Right atrium auricular region (tissue), 2 donors: ENCODE measurements at regions not wholly inside any gene's neighbourhood (a gene's known extent, or its start where the extent isn't known, plus 50 kb on each side); places are given as distances from the start of the nearest gene placed in this dataset.

ENCODE experiments used
- DNase-seq: peaks from one replicate; pipeline ENCODE4 v3.0.0-alpha.2; 2019; ENCODE audit warnings: low spot score
- H3K27ac ChIP-seq, 2 donors: fragments of 200-600 bp; sonication (generic); 1 replicate in 1 of 2; 2 replicates in 1 of 2; pipeline ENCODE4 v1.5.1; 2016 to 2019
- H3K27me3 ChIP-seq, 2 donors: fragments of 200-600 bp; sonication (generic); one replicate each; pipeline versions ENCODE4 v1.5.1 to v1.6.0; 2017 to 2019
- H3K36me3 ChIP-seq: fragments of 200-600 bp; sonication (generic); one replicate; pipeline ENCODE4 v1.5.1; 2016
- H3K4me1 ChIP-seq, 2 donors: fragments of 200-600 bp; sonication (generic); one replicate each; pipeline versions ENCODE4 v1.5.1 to v1.6.0; 2017 to 2019
- H3K4me3 ChIP-seq, 2 donors: fragments of 200-600 bp; sonication (generic); 1 replicate in 1 of 2; 2 replicates in 1 of 2; pipeline ENCODE4 v1.5.1; 2017 to 2019; ENCODE audit warnings: mild to moderate bottlenecking in 1 of 2, moderate library complexity in 1 of 2
- H3K9me3 ChIP-seq, 2 donors: fragments of 200-600 bp; sonication (generic); one replicate each; pipeline ENCODE4 v1.5.1; 2019
- TF ChIP-seq, protein P1 (sequence below), 2 donors: fragments of 200-600 bp; sonication (generic); IDR thresholded peaks; one replicate each; pipeline ENCODE4 v1.5.1; 2019; ENCODE audit warnings: antibody characterized with exemption in 2 of 2

DNA sequence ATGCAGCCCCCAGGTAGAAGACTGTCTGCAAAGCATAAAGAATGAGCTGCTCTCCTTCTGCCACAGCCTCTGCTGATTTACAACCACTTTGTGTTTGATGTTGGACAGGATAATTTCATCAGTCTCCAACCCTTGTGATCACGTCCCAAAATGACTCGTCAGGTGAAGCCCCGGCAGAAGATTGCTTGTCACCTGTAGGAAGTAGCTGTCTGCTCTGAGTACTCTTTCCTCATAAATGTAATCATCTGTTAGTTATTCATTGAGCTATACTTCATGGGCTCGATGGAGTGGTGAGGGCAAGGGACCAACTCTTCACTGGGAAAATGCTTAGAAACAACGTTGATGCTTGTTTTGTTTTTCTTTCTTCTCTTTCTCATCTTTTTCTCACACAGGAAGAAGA, 290.9 kb upstream of the SP8 start:
- Histone ChIP-seq H3K27ac (no peak overlapping the region), H3K4me1 (no peaks in the 10 kb centered on the region), H3K9me3 (no peaks in the 10 kb centered on the region), H3K4me3 (no peak overlapping the region), H3K36me3 (no peaks in the 10 kb centered on the region), H3K27me3 (no peaks in the 10 kb centered on the region)
- DNase-seq: no peak
- TF ChIP-seq, protein P1, sequence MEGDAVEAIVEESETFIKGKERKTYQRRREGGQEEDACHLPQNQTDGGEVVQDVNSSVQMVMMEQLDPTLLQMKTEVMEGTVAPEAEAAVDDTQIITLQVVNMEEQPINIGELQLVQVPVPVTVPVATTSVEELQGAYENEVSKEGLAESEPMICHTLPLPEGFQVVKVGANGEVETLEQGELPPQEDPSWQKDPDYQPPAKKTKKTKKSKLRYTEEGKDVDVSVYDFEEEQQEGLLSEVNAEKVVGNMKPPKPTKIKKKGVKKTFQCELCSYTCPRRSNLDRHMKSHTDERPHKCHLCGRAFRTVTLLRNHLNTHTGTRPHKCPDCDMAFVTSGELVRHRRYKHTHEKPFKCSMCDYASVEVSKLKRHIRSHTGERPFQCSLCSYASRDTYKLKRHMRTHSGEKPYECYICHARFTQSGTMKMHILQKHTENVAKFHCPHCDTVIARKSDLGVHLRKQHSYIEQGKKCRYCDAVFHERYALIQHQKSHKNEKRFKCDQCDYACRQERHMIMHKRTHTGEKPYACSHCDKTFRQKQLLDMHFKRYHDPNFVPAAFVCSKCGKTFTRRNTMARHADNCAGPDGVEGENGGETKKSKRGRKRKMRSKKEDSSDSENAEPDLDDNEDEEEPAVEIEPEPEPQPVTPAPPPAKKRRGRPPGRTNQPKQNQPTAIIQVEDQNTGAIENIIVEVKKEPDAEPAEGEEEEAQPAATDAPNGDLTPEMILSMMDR (IDR thresholded peaks at IDR 0.05): no peak

DNA sequence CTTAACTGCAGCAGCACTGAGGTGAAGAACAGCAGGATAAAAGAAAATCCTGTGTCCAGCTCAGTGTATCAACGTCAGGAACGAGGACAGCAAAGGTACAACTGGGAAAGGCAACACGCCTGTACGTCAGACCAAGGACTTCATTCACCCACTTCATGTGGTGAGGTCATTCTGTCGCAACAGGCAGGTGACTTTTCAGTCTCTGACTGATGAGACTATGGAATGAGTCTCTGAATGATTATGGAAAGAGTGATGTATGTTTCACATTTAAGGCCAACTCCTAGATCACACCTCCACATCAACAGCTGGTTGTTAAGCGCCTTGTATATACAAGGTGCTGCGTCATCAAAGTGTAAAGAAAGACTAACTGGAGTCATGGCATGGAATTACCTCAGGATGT, 297.6 kb upstream of the SP8 start:
- no peak overlapping the region for H3K27ac ChIP-seq
- no peak for DNase-seq
- TF ChIP-seq, protein P1 (IDR thresholded peaks at IDR 0.05): no peak

DNA sequence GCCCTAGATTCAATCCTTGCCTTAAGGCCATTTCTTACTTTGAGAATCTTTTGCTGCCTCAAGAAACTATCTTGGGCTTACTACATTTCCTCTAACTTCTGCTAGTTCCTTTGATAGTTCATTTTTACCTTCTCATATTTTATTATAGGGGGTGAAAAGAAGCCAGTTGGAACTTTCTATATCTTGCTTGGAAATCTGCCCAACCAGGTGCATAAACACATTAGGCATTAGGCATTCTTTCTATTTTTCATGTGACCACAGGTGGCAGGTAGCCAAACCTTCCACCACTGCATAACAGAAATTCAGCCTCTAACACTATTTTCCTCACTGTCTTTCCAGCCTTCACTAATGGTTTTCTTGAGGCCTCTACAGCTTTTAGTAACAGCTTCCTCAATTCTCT, 300.0 kb upstream of the SP8 start:
- no peak overlapping the region for H3K27ac ChIP-seq
- H3K9me3 ChIP-seq: no peaks in the 10 kb centered on the region
- TF ChIP-seq, protein P1 (IDR thresholded peaks at IDR 0.05): no peak
- no peaks in the 10 kb centered on the region for H3K4me1 ChIP-seq
- H3K4me3 ChIP-seq: no peak overlapping the region
- no peak for DNase-seq
- no peaks in the 10 kb centered on the region for H3K27me3 ChIP-seq
- no peaks in the 10 kb centered on the region for H3K36me3 ChIP-seq

More for the DNA sequence above, 297.6 kb upstream of the SP8 start:
- no peak overlapping the region for H3K4me3 ChIP-seq
- H3K9me3 ChIP-seq: no peaks in the 10 kb centered on the region
- no peaks in the 10 kb centered on the region for H3K4me1 ChIP-seq
- H3K36me3 ChIP-seq: no peaks in the 10 kb centered on the region
- H3K27me3 ChIP-seq: no peaks in the 10 kb centered on the region

DNA sequence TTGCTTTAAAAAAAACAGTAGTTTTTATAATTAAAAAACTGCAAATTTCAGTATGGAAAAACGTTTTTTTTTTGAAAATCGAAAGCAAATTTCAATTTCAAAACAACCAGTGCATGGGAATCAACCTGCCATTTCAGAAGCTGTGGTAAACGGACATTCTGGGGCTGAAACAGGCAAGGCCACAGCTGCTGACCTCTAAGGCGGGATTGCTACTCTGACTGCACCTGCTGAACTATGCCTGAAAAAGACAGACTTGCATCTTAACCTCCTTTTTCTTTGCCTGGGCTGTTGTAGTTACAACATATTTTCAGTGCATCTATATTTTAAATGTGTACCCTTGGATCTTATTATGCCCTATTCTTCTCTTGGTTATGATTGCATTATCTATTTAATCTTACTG, 303.0 kb upstream of the SP8 start:
- TF ChIP-seq, protein P1 (IDR thresholded peaks at IDR 0.05): no peak
- DNase-seq: no peak
- Histone ChIP-seq H3K27ac (no peak overlapping the region), H3K27me3 (no peaks in the 10 kb centered on the region), H3K36me3 (no peaks in the 10 kb centered on the region), H3K4me1 (no peaks in the 10 kb centered on the region), H3K4me3 (no peak overlapping the region), H3K9me3 (no peaks in the 10 kb centered on the region)

DNA sequence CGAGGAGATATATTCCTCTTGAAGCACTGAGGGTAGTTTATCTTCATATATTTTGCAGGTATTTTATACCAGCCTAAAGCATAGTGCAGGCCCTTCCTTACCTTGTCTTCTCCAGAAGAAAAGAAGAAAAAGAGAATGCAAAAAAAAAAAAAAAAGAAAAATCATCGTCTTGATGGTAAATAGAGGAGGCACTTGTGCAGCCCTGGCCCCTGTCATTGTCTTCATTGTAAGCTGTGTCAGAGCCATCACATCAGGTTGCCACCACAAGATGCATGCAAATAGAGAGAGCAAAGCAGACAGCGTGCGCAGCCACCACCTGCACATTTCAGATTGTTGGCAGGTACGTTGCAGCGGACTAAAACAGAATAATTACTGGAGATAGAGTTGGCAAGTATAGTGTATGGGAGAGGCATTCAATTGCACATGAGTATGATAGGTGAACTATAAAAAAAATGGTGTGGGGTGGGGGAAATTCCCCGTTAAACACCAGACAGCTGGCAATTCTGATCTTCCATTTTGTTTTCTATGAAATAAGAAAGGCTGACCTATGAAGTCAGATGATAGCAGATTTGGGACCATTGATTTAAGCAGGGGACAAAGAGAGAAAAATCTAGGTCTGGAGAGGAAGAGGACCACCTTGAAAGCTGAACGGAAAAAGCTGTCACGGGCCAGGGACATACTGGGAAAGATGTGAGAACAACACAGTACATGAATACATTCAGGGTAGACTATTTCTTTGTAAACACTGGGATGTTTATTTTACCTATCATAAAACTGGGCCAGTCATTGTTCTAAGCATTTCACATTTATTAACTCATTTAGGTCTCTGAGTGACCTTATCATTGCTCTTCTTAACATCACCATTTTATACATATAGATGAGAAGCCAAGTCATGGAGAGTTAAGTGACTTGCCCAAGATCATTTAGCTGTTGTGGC, 306.3 kb upstream of the SP8 start:
- Histone ChIP-seq H3K4me1 (no peaks in the 10 kb centered on the region), H3K36me3 (no peaks in the 10 kb centered on the region), H3K27ac (no peak overlapping the region), H3K9me3 (no peaks in the 10 kb centered on the region), H3K27me3 (no peaks in the 10 kb centered on the region), H3K4me3 (no peak overlapping the region)
- TF ChIP-seq, protein P1 (IDR thresholded peaks at IDR 0.05): no peak
- DNase-seq: no peak
